GM23338 (cell line): ENCODE measurements at regions not wholly inside any gene's neighbourhood (a gene's known extent, or its start where the extent isn't known, plus 50 kb on each side); places are given as distances from the start of the nearest gene placed in this dataset.

ENCODE experiments used
- ATAC-seq: fragments of 200-7000 bp; cut with Tn5 transposase; 3 replicates; pipeline ENCODE4 v1.9.1; 2020
- DNase-seq: peaks from one replicate; pipeline ENCODE4 v3.0.0-alpha.2; 2015; ENCODE audit warnings: low spot score
- H2AFZ ChIP-seq: fragments of 200-600 bp; sonication (generic); 2 replicates; pipeline ENCODE4 v1.8.0; 2016; ENCODE audit warnings: antibody characterized with exemption, mild to moderate bottlenecking, moderate library complexity
- H3F3A ChIP-seq: fragments of 200-600 bp; sonication (generic); replicated peaks from 2 replicates; pipeline ENCODE4 v1.8.0; 2017; ENCODE audit warnings: antibody characterized with exemption, mixed run types, low read depth
- H3K27ac ChIP-seq: fragments of 200-600 bp; sonication (generic); 2 replicates; pipeline ENCODE4 v1.6.1; 2016; ENCODE audit warnings: low read depth
- H3K27me3 ChIP-seq: fragments of 200-600 bp; sonication (generic); 2 replicates; pipeline ENCODE4 v1.8.0; 2016; ENCODE audit warnings: mild to moderate bottlenecking, mixed run types, moderate library complexity; ENCODE audit not compliant: insufficient read depth
- H3K36me3 ChIP-seq: fragments of 200-600 bp; sonication (generic); 2 replicates; pipeline ENCODE4 v1.8.0; 2016; ENCODE audit warnings: mild to moderate bottlenecking; ENCODE audit not compliant: insufficient read depth
- H3K4me1 ChIP-seq: fragments of 200-600 bp; sonication (generic); 2 replicates; pipeline ENCODE4 v1.8.0; 2016; ENCODE audit warnings: mild to moderate bottlenecking, moderate library complexity; ENCODE audit not compliant: insufficient read depth
- H3K4me2 ChIP-seq: fragments of 200-600 bp; sonication (generic); 2 replicates; pipeline ENCODE4 v1.7.1; 2017; ENCODE audit warnings: mixed run types
- H3K4me3 ChIP-seq: fragments of 200-600 bp; sonication (generic); 2 replicates; pipeline ENCODE4 v1.6.1; 2016; ENCODE audit warnings: mixed run types
- H3K79me2 ChIP-seq: fragments of 200-600 bp; sonication (generic); replicated peaks from 2 replicates; pipeline ENCODE4 v1.8.0; 2017; ENCODE audit warnings: mild to moderate bottlenecking; ENCODE audit not compliant: insufficient read depth
- H3K9me2 ChIP-seq: fragments of 200-600 bp; sonication (generic); 2 replicates; pipeline ENCODE4 v1.8.0; 2017; ENCODE audit not compliant: insufficient read depth
- H4K20me1 ChIP-seq: fragments of 200-600 bp; sonication (generic); replicated peaks from 2 replicates; pipeline ENCODE4 v1.8.0; 2017; ENCODE audit warnings: mild to moderate bottlenecking; ENCODE audit not compliant: insufficient read depth
- H3K27ac Mint-ChIP-seq: 2 replicates; pipeline ENCODE4 v1.8.0; 2020; ENCODE audit warnings: inconsistent platforms, mild to moderate bottlenecking, moderate library complexity, mixed read lengths
- H3K27me3 Mint-ChIP-seq: 3 replicates; pipeline ENCODE4 v1.8.0; 2022; ENCODE audit warnings: low read depth, mild to moderate bottlenecking, moderate library complexity, mixed read lengths, inconsistent platforms; ENCODE audit not compliant: insufficient read depth, poor library complexity
- H3K36me3 Mint-ChIP-seq: 3 replicates; pipeline ENCODE4 v1.8.0; 2021; ENCODE audit warnings: low read depth, mild to moderate bottlenecking, inconsistent platforms, moderate library complexity, mixed read lengths
- H3K4me1 Mint-ChIP-seq: 3 replicates; pipeline ENCODE4 v1.8.0; 2020; ENCODE audit warnings: mild to moderate bottlenecking, inconsistent platforms, mixed read lengths
- H3K4me3 Mint-ChIP-seq: 3 replicates; pipeline ENCODE4 v1.8.0; 2021; ENCODE audit warnings: moderate library complexity, mild to moderate bottlenecking, inconsistent platforms, mixed read lengths
- H3K9me3 Mint-ChIP-seq: 3 replicates; pipeline ENCODE4 v1.8.0; 2020; ENCODE audit warnings: moderate library complexity, mild to moderate bottlenecking, inconsistent platforms, mixed read lengths
- CREB1 ChIP-seq: fragments of 250-450 bp; sonication (Bioruptor Pico); IDR thresholded peaks from 2 replicates; pipeline ENCODE4 v1.5.0; 2020; ENCODE audit warnings: low read depth, mild to moderate bottlenecking, moderate library complexity
- CTCF ChIP-seq, 2 experiments: fragments of 200-600 bp in 1 of 2; sonication (generic) in 1 of 2; conservative IDR thresholded peaks; 2 replicates each; pipeline versions ENCODE4 v1.5.1 to v1.6.1; 2016 to 2017; ENCODE audit warnings: antibody characterized with exemption in 2 of 2, low read depth in 2 of 2, mild to moderate bottlenecking in 2 of 2, moderate library complexity in 1 of 2
- ETS1 ChIP-seq: IDR thresholded peaks from 2 replicates; pipeline ENCODE4 v1.6.1; 2016; ENCODE audit warnings: antibody characterized with exemption
- EZH2 ChIP-seq: fragments of 200-600 bp; sonication (generic); IDR thresholded peaks from one replicate; pipeline ENCODE4 v1.8.0; 2017; ENCODE audit warnings: antibody characterized with exemption, mild to moderate bottlenecking, low read depth; ENCODE audit not compliant: unreplicated experiment
- EZH2phosphoT487 ChIP-seq: fragments of 200-600 bp; sonication (generic); IDR thresholded peaks from one replicate; pipeline ENCODE4 v1.8.1; 2018; ENCODE audit warnings: antibody characterized with exemption; ENCODE audit not compliant: unreplicated experiment
- NANOG ChIP-seq: IDR thresholded peaks from 2 replicates; pipeline ENCODE4 v1.6.1; 2016; ENCODE audit warnings: antibody characterized with exemption, borderline replicate concordance
- POLR2AphosphoS5 ChIP-seq: IDR thresholded peaks from 2 replicates; pipeline ENCODE4 v1.6.1; 2016; ENCODE audit warnings: antibody characterized with exemption, low read depth
- REST ChIP-seq: IDR thresholded peaks from one replicate; pipeline ENCODE4 v1.6.1; 2018; ENCODE audit warnings: antibody characterized with exemption; ENCODE audit not compliant: unreplicated experiment
- ZNF114 ChIP-seq: fragments of 250-450 bp; sonication (Bioruptor Pico); IDR thresholded peaks from 2 replicates; pipeline ENCODE4 v1.5.0; 2020; ENCODE audit warnings: mild to moderate bottlenecking, moderate library complexity
- ZNF331 ChIP-seq: fragments of 250-450 bp; sonication (Bioruptor Pico); IDR thresholded peaks from 2 replicates; pipeline ENCODE4 v1.5.0; 2020; ENCODE audit warnings: low read depth, mild to moderate bottlenecking, moderate library complexity
- ZNF462 ChIP-seq: fragments of 250-450 bp; sonication (Bioruptor Pico); IDR thresholded peaks from 2 replicates; pipeline ENCODE4 v1.5.0; 2020; ENCODE audit warnings: mild to moderate bottlenecking, moderate library complexity

GRCh38 chr2:59905731-59906130 is 647.7 kb downstream of the BCL11A start (continued):
- TF ChIP-seq ZNF462 (CRISPR knock-in tag) (no peak), NANOG (no peak), CREB1 (no peak), ETS1 (no peak), EZH2phosphoT487 (no peak), ZNF114 (CRISPR knock-in tag) (no peak)

- no peak overlapping the region for H3K4me3 Mint-ChIP-seq
- no peaks in the 10 kb centered on the region for H4K20me1 ChIP-seq
- no peaks in the 10 kb centered on the region for H3K79me2 ChIP-seq
- H3K4me2 ChIP-seq: no peak overlapping the region
- H3K36me3 ChIP-seq: no peaks in the 10 kb centered on the region
- no peak overlapping the region for H3K27ac Mint-ChIP-seq
- no peaks in the 10 kb centered on the region for H3K27me3 ChIP-seq
- no peaks in the 10 kb centered on the region for H3K36me3 Mint-ChIP-seq
- H3K4me3 ChIP-seq: no peak overlapping the region
- no peaks in the 10 kb centered on the region for H3K9me2 ChIP-seq
- H3K9me3 Mint-ChIP-seq: no peaks in the 10 kb centered on the region
- DNase-seq (no peak), ATAC-seq (no peak)
- H3K4me1 ChIP-seq: no peaks in the 10 kb centered on the region
- H2AFZ ChIP-seq: no peak overlapping the region
- no peaks in the 10 kb centered on the region; the same call in 2 of the 3 replicates for H3K4me1 Mint-ChIP-seq
- no peaks in the 10 kb centered on the region for H3K27me3 Mint-ChIP-seq
- no peak overlapping the region for H3K27ac ChIP-seq
- H3F3A ChIP-seq: no peaks in the 10 kb centered on the region
- no peak for TF ChIP-seq ZNF331 (CRISPR knock-in tag)
- no peak for TF ChIP-seq POLR2AphosphoS5
- no peak for TF ChIP-seq NANOG
- TF ChIP-seq CTCF (conservative IDR thresholded peaks at IDR 0.05; ENCODE audit: low read depth in 2 of 2): no peak
- TF ChIP-seq REST: no peak
- no peak for TF ChIP-seq EZH2phosphoT487
- TF ChIP-seq EZH2: no peak
Observed at GRCh38 chr2:59903994-59904544, 649.4 kb downstream of the BCL11A start.
